Smooth muscle cell (in vitro differentiated cells): ENCODE measurements at regions not wholly inside any gene's neighbourhood (a gene's known extent, or its start where the extent isn't known, plus 50 kb on each side); places are given as distances from the start of the nearest gene placed in this dataset.

ENCODE experiments used
- DNase-seq: peaks from one replicate; lab custom pipeline; 2025; ENCODE audit not compliant: unreplicated experiment; lab: John Stamatoyannopoulos, UW
- H2AFZ ChIP-seq: fragments of 200-600 bp; sonication (generic); 2 replicates; pipeline ENCODE4 v1.6.0; 2016; ENCODE audit warnings: antibody characterized with exemption, low read depth, mild to moderate bottlenecking
- H3F3A ChIP-seq: fragments of 200-600 bp; sonication (generic); 2 replicates; pipeline ENCODE4 v1.6.0; 2017; ENCODE audit warnings: antibody characterized with exemption, low read depth
- H3K27ac ChIP-seq: fragments of 200-600 bp; sonication (generic); 2 replicates; pipeline ENCODE4 v1.5.1; 2016; ENCODE audit warnings: low read depth, mild to moderate bottlenecking
- H3K27me3 ChIP-seq: fragments of 200-600 bp; sonication (generic); 2 replicates; pipeline ENCODE4 v1.6.1; 2016; ENCODE audit warnings: low read depth, mild to moderate bottlenecking
- H3K36me3 ChIP-seq: fragments of 200-600 bp; sonication (generic); 2 replicates; pipeline ENCODE4 v1.5.1; 2016; ENCODE audit warnings: low read depth
- H3K4me1 ChIP-seq: fragments of 200-600 bp; sonication (generic); 2 replicates; pipeline ENCODE4 v1.5.1; 2016; ENCODE audit warnings: low read depth
- H3K4me2 ChIP-seq: fragments of 200-600 bp; sonication (generic); 2 replicates; pipeline ENCODE4 v1.6.0; 2016; ENCODE audit warnings: mild to moderate bottlenecking
- H3K4me3 ChIP-seq: fragments of 200-600 bp; sonication (generic); 2 replicates; pipeline ENCODE4 v1.5.1; 2016; ENCODE audit warnings: mild to moderate bottlenecking
- H3K79me2 ChIP-seq: fragments of 200-600 bp; sonication (generic); 2 replicates; pipeline ENCODE4 v1.6.0; 2016; ENCODE audit warnings: low read depth, mild to moderate bottlenecking
- H3K9ac ChIP-seq: fragments of 200-600 bp; sonication (generic); 2 replicates; pipeline ENCODE4 v1.6.0; 2016; ENCODE audit warnings: low read depth
- H3K9me3 ChIP-seq: fragments of 200-600 bp; sonication (generic); replicated peaks from 2 replicates; pipeline ENCODE4 v1.5.1; 2016; ENCODE audit warnings: low read depth
- H4K20me1 ChIP-seq: fragments of 200-600 bp; sonication (generic); 2 replicates; pipeline ENCODE4 v1.6.0; 2016; ENCODE audit warnings: low read depth
- CTCF ChIP-seq: fragments of 200-600 bp; sonication (generic); IDR thresholded peaks from 2 replicates; pipeline ENCODE4 v1.5.1; 2017; ENCODE audit warnings: borderline replicate concordance, mild to moderate bottlenecking, antibody characterized with exemption; ENCODE audit not compliant: insufficient read depth, poor library complexity, severe bottlenecking
- WGBS: methylation state at CpG from one replicate; pipeline ENCODE4 v1.1.7; 2016; ENCODE audit warnings: low lambda C conversion rate; 5-methylcytosine and 5-hydroxymethylcytosine counted together

- H3F3A ChIP-seq, result no peaks in the 10 kb centered on the region
- H3K9me3 ChIP-seq, result no peaks in the 10 kb centered on the region
- H3K4me2 ChIP-seq, result no peak overlapping the region
- WGBS, result 66% methylated on average over 1 of the region's 1 CpG
- no peak for TF ChIP-seq CTCF
- H3K4me1 ChIP-seq, result no peaks in the 10 kb centered on the region
- no peaks in the 10 kb centered on the region for H3K27me3 ChIP-seq
- H3K36me3 ChIP-seq, result no peaks in the 10 kb centered on the region
- no peak for DNase-seq
- H3K9ac ChIP-seq, result no peak overlapping the region
- H3K79me2 ChIP-seq, result no peaks in the 10 kb centered on the region
- no peak overlapping the region for H3K27ac ChIP-seq
- no peak overlapping the region for H3K4me3 ChIP-seq
- H4K20me1 ChIP-seq, result no peaks in the 10 kb centered on the region
- no peak overlapping the region for H2AFZ ChIP-seq
Measured at GRCh38 chr15:36090286-36090946, 489.0 kb upstream of the CDIN1 start.

GRCh38 chr15:36106640-36107335, 472.6 kb upstream of the CDIN1 start:
- no peaks in the 10 kb centered on the region for H3K36me3 ChIP-seq
- H3K9ac ChIP-seq, result no peak overlapping the region
- no peak overlapping the region for H3K4me3 ChIP-seq
- H3K79me2 ChIP-seq, result no peaks in the 10 kb centered on the region
- H3F3A ChIP-seq, result no peaks in the 10 kb centered on the region
- TF ChIP-seq CTCF, result no peak
- peak overlapping the region; percentile 61 for H2AFZ ChIP-seq
- no peaks in the 10 kb centered on the region for H3K27me3 ChIP-seq
- no peaks in the 10 kb centered on the region for H3K9me3 ChIP-seq
- 51% methylated on average over 6 of the region's 6 CpGs for WGBS
- peak overlapping the region; percentile 46 for H3K4me2 ChIP-seq
- DNase-seq, result no peak
- H3K4me1 ChIP-seq, result no peaks in the 10 kb centered on the region
- no peak overlapping the region for H3K27ac ChIP-seq
- no peaks in the 10 kb centered on the region for H4K20me1 ChIP-seq

GRCh38 chr15:36108541-36108940, 470.9 kb upstream of the CDIN1 start:
- no peak overlapping the region for H3K9ac ChIP-seq
- no peaks in the 10 kb centered on the region for H4K20me1 ChIP-seq
- no peak overlapping the region for H3K27ac ChIP-seq
- DNase-seq, result no peak
- no peaks in the 10 kb centered on the region for H3F3A ChIP-seq
- no peaks in the 10 kb centered on the region for H3K9me3 ChIP-seq
- no peak overlapping the region for H3K4me2 ChIP-seq
- H3K4me1 ChIP-seq, result no peaks in the 10 kb centered on the region
- no peaks in the 10 kb centered on the region for H3K79me2 ChIP-seq
- no peak overlapping the region for H2AFZ ChIP-seq
- H3K4me3 ChIP-seq, result no peak overlapping the region
- WGBS, result 91% methylated on average over 2 of the region's 2 CpGs
- TF ChIP-seq CTCF, result no peak
- no peaks in the 10 kb centered on the region for H3K36me3 ChIP-seq
- no peaks in the 10 kb centered on the region for H3K27me3 ChIP-seq
